GM19467 (cell line): ENCODE measurements at regions not wholly inside any gene's neighbourhood (a gene's known extent, or its start where the extent isn't known, plus 50 kb on each side); places are given as distances from the start of the nearest gene placed in this dataset.

ENCODE experiments used
- ATAC-seq: cut with Tn5 transposase; IDR thresholded peaks from one replicate; pipeline ENCODE4 v1.9.1; 2021; ENCODE audit warnings: mild to moderate bottlenecking, moderate library complexity; ENCODE audit not compliant: unreplicated experiment

GRCh38 chr10:113402602-113403001 is 150.3 kb upstream of the HABP2 start:
- ATAC-seq: no peak

- no peak for ATAC-seq
Observed at GRCh38 chr10:113407218-113407617, 145.6 kb upstream of the HABP2 start.

DNA sequence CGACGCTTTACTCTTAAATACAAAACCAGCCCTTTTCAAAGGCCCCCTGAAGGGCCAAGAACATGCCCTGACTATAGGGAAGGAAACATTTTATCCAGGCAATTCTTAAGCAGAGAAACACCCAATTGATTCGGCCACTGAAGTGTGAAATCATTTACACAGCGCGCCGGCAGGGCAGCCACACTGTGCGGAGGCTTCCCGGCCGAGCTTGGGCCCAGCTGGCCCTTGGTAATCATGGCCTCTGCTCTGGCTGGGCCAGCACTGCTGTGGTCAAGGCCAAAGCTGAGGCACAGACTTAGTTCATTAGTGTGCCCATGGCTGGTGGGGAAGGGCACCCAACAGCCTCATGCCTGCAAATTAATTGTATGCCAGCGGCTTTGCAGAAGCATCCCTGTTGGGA is 143.7 kb upstream of the HABP2 start:
- no peak for ATAC-seq

DNA sequence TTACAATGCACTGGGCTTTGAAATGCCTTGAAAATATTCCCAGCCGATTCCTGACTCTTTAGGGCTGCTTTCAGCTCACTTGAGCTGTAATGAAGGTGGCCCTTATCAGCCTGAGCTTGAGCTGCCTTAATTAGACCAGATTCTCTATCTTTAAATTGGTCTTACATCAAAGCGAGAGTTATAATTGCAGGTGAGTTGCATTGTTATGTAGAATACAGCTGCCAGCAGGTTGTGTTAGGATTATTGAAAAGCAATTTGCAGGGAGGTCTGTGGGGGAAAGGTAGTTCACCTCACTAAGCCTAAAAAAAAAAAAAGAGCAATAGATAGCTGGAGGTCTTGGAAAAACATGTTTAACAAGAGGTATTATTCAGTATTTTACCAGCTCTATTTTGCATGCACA is 142.2 kb upstream of the HABP2 start:
- ATAC-seq: no peak

- ATAC-seq: no peak
Observed at GRCh38 chr10:113411456-113411855, 141.4 kb upstream of the HABP2 start.

- ATAC-seq: no peak
Observed at GRCh38 chr10:113412161-113412560, 140.7 kb upstream of the HABP2 start.

GRCh38 chr10:113414543-113414942 is 138.3 kb upstream of the HABP2 start:
- no peak for ATAC-seq

DNA sequence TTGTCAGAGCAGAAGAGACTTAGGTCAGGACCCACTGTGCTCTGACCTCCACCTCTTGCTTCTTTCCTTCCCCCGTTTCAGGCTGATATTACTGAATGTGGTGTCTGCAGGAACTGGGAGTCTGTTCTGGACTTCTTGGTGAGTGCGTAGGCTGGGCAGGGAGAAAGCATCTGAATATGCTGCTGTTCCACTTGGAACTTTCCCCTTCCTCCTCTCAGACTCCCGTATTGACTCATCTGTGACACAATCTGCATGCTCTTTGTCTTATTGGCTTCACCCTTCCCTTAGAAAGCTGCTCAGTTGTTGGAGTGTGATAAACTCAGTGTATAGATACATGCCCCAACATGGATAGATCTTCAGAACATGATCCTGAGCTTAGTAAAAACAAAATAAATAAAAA is 137.6 kb upstream of the HABP2 start:
- ATAC-seq: no peak

- no peak for ATAC-seq
Observed at GRCh38 chr10:113420057-113420732, 132.7 kb upstream of the HABP2 start.

- no peak for ATAC-seq
Observed at GRCh38 chr10:113420733-113421675, 131.8 kb upstream of the HABP2 start.

DNA sequence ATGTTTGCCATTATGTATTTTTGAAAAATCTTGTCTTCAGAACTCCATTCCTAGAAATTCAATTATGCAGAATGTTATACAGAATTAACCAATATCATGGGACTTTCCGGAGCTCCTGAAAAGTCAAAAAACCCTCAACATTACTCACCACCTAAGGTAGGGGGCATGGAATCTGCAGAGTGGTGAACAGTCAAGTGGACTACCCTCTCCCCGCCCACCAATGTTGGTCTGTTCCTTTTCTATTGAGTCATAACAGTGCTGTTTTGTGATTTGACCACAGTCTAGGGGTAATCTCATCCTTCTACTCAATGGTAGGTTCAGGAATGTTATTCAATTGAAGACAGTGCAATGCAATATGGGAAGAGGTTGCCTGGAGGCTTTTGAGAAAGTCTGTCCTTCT is 130.5 kb upstream of the HABP2 start:
- ATAC-seq: no peak

DNA sequence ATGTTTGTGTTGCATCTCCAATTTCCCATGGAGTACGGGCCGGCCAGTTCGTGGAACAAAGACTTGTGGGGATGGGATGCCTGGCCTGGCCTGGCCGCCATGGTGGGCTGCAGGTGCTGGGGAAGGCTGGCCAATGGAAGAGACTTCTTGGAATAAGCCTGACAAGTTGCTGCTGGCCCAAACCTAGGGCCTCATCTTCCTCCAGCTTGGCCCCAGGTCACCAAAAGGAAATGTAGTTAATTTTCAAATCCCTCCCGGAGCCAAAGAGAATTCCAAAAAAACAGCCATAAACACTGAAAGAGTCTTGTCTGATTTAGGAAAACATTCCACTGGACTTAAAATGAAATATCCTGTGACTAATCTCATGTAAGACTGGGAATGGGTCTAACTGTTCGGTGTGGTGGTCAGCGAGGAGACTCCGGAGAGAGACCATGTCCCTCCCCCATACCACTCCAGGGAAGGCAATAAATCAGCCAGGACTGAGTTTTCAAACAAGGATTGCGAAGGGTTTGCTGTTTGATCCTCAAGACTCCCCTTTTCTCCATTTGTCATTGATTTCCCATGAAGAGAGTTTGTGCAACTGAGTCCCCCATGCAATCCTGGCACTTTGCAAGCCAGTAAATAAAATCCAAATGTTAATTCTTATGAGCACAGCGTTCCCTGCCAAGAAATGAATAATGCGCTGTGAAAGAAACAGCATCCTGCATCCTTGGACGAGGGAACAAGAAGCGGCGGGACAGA is 128.7 kb upstream of the HABP2 start:
- no peak for ATAC-seq

GRCh38 chr10:113425008-113425407 is 127.8 kb upstream of the HABP2 start:
- ATAC-seq: no peak

DNA sequence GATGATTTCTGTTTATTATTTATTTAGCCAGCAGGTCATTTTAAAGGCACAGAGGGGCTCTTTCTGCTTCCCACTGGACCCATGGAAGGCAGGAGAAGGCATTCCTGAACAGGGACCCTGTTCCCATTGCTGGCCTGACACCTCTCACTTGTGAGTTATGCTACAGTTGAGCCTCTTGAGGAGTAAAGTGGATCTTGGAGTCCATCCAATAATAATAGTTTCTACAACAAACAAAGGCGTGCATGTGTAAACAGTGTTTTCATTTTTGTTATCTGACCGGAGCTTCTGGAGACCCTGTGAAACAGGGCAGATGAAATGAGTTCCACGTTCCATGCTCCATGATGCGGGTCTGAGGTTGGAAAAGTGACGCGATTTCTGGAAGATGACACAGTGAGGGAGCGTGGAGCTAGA is 127.3 kb upstream of the HABP2 start:
- no peak for ATAC-seq

DNA sequence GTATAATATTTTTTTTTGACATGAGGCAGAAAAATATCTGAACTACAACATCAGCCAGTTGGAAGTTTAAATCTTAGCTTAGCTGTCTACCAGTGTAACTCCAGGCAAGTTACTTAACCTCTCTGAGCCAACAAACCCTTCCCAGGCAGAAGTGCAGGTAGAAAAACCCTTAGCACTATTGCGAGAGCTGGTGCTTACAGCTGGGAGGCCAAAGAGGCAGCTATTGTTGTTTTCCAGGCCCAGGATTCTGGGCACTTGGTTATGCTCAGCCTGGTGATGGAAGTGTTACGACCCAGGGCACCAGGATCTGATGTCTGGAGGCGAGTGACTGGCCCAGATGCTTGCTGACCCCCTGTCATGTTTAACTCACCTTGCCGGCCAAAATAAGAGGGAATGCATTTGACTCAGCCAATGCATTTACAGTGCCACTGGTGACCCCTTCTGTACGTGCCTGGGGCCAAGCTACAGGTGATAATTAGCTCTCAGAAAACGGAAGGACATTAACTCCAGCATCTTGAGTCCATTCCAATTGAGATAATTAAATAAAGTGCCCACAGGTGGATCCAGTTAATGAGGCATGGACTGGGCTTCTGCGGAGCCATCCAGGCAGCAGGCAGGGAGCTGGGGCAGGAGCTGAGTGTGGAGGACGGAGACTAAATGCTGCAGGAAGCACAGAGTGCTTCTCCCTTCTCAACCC is 126.5 kb upstream of the HABP2 start:
- no peak for ATAC-seq

DNA sequence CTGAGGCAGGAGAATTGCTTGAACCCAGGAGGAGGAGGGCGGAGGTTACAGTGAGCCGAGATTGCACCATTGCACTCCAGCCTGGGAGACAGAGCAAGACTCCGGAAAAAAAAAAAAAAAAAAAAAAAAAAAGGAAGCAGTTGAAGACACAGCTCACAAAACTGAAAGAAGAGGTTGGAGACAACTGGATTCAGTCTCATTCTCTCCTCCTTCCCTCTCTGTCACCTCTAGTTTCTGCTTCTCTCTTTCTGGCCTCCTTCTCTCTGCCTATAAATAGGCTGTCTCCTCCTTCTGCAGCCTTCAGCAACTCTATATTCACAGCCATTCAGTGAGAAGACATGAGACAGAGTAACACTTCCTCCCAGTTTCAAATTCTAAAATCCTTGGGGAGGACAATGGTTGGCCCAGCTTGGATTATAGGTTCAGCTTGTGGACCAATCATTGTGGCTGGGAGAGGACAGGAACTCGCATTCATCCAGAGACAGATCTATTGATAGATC is 125.6 kb upstream of the HABP2 start:
- no peak for ATAC-seq

- no peak for ATAC-seq
Observed at GRCh38 chr10:113427811-113428558, 124.9 kb upstream of the HABP2 start.

DNA sequence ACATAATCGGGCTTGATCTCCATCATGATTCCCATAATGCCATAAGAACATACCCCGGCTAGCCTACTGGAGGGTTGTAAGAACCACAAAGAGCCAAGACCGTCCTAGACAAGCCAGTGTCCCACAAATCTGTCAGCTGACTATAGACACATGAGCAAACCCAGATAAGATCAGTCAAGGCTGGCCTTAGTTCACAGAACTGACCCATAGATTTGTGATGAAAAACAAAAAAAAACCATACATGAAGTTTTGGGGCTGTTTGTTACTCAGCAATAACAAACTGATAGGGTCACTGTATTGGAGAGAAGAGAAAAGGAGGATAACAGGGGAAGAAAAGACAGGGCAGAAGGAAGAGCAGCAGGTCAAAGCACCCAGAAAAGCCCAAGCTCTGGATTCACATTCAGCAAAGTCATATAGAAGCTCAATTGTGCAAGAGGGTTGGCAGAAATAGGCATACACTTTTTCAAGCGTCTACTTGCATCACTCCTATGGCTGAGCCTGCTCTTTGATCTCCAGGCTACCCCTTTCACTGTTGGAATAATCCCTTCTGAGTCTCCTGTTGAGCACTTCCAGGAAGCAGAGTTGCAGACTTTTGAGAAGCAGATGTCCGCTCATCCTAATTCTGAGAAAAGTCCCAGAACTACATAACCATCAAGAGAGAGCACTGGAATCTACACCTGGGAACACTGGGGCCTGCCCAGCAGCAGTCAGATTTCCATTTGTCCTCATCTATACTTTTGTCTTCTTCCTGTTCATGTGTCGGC is 122.0 kb upstream of the HABP2 start:
- ATAC-seq: no peak

GRCh38 chr10:113431398-113432160 is 121.3 kb upstream of the HABP2 start:
- ATAC-seq: no peak
